ENCODE measurements at regions not wholly inside any gene's neighbourhood (a gene's known extent, or its start where the extent isn't known, plus 50 kb on each side); places are given as distances from the start of the nearest gene placed in this dataset.
A peak's percentile ranks its signal among the peaks of the same experiment; 100 is the strongest.

DNA sequence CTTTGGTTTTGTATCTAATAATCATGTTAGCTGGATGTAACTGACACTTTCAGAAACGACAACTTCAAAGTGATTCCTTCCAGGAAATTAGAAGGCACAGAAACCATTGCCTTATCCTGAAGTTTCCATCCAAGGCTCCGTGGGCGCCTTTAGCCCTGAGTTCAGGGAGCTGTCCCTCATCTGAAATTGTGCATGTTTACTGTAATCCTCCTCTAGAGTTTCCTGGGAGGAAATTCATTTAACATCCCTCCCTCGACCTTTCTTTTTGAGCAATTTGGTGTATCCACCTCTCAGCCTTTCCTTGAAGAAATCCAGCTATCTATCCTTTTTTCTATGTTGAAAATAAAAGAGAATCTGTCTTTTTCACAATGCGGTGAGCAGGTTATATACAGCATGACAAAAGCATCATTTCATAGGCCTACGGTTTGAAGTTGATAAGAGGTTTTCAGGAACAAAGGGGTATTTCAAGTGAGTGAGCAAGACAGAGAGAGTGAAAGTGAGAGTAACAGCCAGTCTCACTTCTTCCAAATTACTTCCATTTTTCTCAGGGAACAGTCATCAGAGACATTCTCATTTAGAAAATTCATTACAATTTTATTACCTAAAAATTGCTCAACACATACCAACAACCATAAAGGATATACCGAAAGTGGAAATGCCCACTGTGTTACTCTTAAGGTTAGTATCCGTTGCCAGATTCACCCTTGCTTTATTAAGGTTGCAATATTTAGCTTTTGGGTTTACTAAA lies 167.3 kb downstream of the MREG start:
- TF ChIP-seq, protein P1, sequence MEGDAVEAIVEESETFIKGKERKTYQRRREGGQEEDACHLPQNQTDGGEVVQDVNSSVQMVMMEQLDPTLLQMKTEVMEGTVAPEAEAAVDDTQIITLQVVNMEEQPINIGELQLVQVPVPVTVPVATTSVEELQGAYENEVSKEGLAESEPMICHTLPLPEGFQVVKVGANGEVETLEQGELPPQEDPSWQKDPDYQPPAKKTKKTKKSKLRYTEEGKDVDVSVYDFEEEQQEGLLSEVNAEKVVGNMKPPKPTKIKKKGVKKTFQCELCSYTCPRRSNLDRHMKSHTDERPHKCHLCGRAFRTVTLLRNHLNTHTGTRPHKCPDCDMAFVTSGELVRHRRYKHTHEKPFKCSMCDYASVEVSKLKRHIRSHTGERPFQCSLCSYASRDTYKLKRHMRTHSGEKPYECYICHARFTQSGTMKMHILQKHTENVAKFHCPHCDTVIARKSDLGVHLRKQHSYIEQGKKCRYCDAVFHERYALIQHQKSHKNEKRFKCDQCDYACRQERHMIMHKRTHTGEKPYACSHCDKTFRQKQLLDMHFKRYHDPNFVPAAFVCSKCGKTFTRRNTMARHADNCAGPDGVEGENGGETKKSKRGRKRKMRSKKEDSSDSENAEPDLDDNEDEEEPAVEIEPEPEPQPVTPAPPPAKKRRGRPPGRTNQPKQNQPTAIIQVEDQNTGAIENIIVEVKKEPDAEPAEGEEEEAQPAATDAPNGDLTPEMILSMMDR (IDR thresholded peaks at IDR 0.05) = no peak
- Mint-ChIP-seq H3K9me3 (no peaks in the 10 kb centered on the region), H3K27ac (no peak overlapping the region), H3K27me3 (ENCODE audit: low read depth, poor library complexity) (no peaks in the 10 kb centered on the region), H3K36me3 (ENCODE audit: low read depth) (no peaks in the 10 kb centered on the region), H3K4me3 (no peak overlapping the region), H3K4me1 (peaks cover 17% of the 10 kb centered on the region)
- DNase-seq = no peak

DNA sequence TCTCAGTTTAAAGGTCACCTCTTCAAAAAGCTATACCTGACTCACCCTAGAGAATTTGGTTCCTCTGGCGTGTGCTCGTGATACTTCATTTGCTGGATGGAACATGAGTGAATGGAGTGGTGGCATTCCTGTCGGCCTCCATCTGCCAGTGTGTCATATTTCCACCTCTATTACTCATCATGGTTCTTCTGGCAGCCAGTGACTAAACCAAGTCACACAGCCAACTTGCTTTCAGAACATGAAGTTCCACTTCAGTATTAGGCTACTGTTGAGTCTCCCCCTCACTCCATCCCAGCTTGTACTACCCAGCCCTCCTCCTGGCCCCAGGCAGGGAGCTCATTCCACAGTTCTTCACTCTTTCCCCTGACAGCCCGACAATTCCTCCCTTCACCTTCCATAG lies 169.8 kb downstream of the MREG start:
- Mint-ChIP-seq H3K9me3 (no peaks in the 10 kb centered on the region), H3K4me3 (no peak overlapping the region), H3K4me1 (peaks cover 29% of the 10 kb centered on the region), H3K27ac (no peak overlapping the region), H3K36me3 (ENCODE audit: low read depth) (no peaks in the 10 kb centered on the region), H3K27me3 (ENCODE audit: low read depth, poor library complexity) (no peaks in the 10 kb centered on the region)
- DNase-seq = no peak
- TF ChIP-seq, protein P1 (IDR thresholded peaks at IDR 0.05) = no peak

DNA sequence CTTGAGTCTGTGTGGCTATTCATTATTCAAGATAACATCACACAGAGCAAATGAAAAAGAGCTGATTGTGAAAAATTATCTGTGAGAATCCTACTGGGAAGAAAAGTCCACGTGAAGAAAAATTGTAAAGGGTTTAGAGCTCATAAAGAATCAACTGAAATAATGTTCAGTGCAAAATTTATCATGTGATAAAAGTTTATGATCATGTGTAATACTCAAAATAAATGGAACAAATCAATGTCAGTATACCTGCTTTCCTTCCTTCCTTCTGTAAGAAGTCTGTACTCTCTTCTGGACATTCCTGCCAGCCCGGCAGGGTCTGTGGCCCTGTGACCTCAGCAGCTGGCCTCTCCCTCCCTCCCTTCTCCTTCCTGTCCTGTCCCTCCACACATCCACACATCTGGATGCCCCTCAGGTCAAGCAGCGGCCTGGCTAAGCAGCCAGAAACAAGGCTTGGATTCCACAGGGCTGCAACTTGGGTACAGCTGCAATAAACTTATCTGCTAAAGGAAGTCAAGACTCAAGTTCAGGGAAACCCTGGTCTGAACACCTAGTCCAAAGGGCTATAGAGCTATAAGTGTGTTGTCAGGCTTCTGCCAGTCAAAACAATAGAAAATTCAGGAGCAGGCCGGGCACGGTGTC lies 172.1 kb downstream of the MREG start:
- H3K27ac Mint-ChIP-seq = no peak overlapping the region
- DNase-seq = peak; percentile 59

DNA sequence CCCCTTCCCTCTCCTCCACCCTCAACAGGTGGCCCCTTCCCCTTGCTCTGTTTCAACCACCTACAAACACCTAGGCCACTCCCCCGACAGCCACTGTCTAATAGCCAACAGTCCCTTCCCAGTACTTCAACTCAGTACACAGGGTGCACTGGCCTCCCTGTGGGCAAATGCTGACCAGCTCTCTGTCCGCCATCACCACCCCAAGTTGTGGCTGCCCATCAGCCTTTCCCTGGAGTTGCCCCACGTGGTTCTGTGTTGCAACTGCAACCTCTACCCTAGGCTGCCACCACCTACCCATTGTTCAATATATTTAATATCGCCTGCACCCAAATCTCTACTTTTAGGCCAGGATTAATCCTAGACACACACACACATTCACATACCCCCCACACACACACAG lies 173.5 kb downstream of the MREG start:
- Mint-ChIP-seq H3K27ac (peak overlapping the region; percentile 70), H3K4me3 (no peak overlapping the region), H3K4me1 (peaks cover 30% of the 10 kb centered on the region), H3K27me3 (ENCODE audit: low read depth, poor library complexity) (no peaks in the 10 kb centered on the region), H3K9me3 (no peaks in the 10 kb centered on the region), H3K36me3 (ENCODE audit: low read depth) (no peaks in the 10 kb centered on the region)
- TF ChIP-seq, protein P1 (IDR thresholded peaks at IDR 0.05) = no peak
- no peak for DNase-seq

More for the DNA sequence above, 172.1 kb downstream of the MREG start:
- no peaks in the 10 kb centered on the region for H3K9me3 Mint-ChIP-seq
- H3K4me3 Mint-ChIP-seq = no peak overlapping the region
- no peaks in the 10 kb centered on the region for H3K27me3 Mint-ChIP-seq (ENCODE audit: low read depth, poor library complexity)
- TF ChIP-seq, protein P1 (IDR thresholded peaks at IDR 0.05) = no peak
- H3K4me1 Mint-ChIP-seq = peaks cover 25% of the 10 kb centered on the region
- no peaks in the 10 kb centered on the region for H3K36me3 Mint-ChIP-seq (ENCODE audit: low read depth)

DNA sequence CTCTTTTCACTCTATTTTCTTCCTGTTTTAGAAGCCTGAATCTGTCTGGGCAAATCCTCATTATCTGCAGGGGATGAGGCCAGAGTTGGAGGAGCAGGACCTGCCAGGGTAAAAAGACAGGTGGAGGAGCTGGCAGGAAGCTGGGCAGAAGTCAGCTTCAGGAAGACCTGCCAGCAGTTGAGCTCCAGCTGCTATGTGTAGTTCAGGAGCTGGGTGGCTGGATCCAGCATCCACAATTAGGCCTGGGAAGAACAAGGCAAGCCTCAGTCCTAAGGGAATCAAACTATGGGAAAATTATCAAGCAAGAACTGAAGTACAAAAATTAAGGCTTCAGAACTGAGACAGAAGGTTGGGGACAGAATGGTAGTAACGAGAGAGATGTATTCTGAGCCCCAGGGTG lies 174.0 kb downstream of the MREG start:
- Mint-ChIP-seq H3K9me3 (no peaks in the 10 kb centered on the region), H3K27ac (no peak overlapping the region), H3K36me3 (ENCODE audit: low read depth) (no peaks in the 10 kb centered on the region), H3K27me3 (ENCODE audit: low read depth, poor library complexity) (no peaks in the 10 kb centered on the region), H3K4me3 (no peak overlapping the region), H3K4me1 (peaks cover 32% of the 10 kb centered on the region)
- no peak for DNase-seq
- TF ChIP-seq, protein P1 (IDR thresholded peaks at IDR 0.05) = no peak

DNA sequence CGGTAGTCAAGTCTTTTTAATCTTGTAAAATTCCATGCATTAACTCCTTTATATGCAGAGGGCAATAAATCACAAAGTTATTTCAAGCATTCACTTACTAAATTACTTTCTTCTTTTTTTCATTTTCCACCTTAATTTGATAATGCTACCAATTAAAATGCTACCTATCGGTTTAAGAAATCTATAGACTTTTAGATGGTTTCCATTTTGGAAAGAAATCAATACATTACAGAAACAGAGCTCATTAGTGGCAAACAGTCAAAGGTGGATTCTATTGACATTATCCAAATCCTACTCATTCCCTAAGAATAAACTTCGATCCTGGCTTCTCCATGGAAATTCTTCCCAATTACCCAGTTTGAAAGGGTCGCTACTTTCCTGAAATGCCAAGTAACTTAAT lies 176.5 kb downstream of the MREG start:
- no peak for DNase-seq
- Mint-ChIP-seq H3K36me3 (ENCODE audit: low read depth) (no peaks in the 10 kb centered on the region), H3K27ac (no peak overlapping the region), H3K27me3 (ENCODE audit: low read depth, poor library complexity) (no peaks in the 10 kb centered on the region), H3K9me3 (no peaks in the 10 kb centered on the region), H3K4me3 (no peak overlapping the region), H3K4me1 (peaks cover 50% of the 10 kb centered on the region)
- TF ChIP-seq, protein P1 (IDR thresholded peaks at IDR 0.05) = no peak

All from nephron progenitor cell (in vitro differentiated cells).